Neural progenitor cell (in vitro differentiated cells): ENCODE measurements at regions not wholly inside any gene's neighbourhood (a gene's known extent, or its start where the extent isn't known, plus 50 kb on each side); places are given as distances from the start of the nearest gene placed in this dataset.
"Not testable (repeated sequence)": the region's sequence is repeated elsewhere in the genome, so short reads cannot be mapped to it uniquely, and the experiment has no call there.

Source experiments
- DNase-seq: peaks from one replicate; pipeline ENCODE4 v3.0.0-alpha.2; 2016; ENCODE audit warnings: low spot score
- H2AFZ ChIP-seq: fragments of 200-600 bp; sonication (generic); replicated peaks from 2 replicates; pipeline ENCODE4 v1.6.1; 2016; ENCODE audit warnings: antibody characterized with exemption
- H3F3A ChIP-seq: fragments of 200-600 bp; sonication (generic); 2 replicates; pipeline ENCODE4 v1.6.1; 2016; ENCODE audit warnings: antibody characterized with exemption, low read depth
- H3K27ac ChIP-seq: fragments of 200-600 bp; sonication (generic); 2 replicates; pipeline ENCODE4 v1.5.1; 2016; ENCODE audit warnings: mild to moderate bottlenecking
- H3K27me3 ChIP-seq: fragments of 200-600 bp; sonication (generic); 2 replicates; pipeline ENCODE4 v1.6.1; 2016; ENCODE audit warnings: mild to moderate bottlenecking, moderate library complexity
- H3K36me3 ChIP-seq: fragments of 200-600 bp; sonication (generic); 2 replicates; pipeline ENCODE4 v1.5.1; 2016
- H3K4me1 ChIP-seq: fragments of 200-600 bp; sonication (generic); 2 replicates; pipeline ENCODE4 v1.6.1; 2016; ENCODE audit warnings: mixed run types
- H3K4me2 ChIP-seq: fragments of 200-600 bp; sonication (generic); 2 replicates; pipeline ENCODE4 v1.6.1; 2016
- H3K4me3 ChIP-seq: fragments of 200-600 bp; sonication (generic); 2 replicates; pipeline ENCODE4 v1.5.1; 2016
- H3K79me2 ChIP-seq: fragments of 200-600 bp; sonication (generic); 2 replicates; pipeline ENCODE4 v1.6.1; 2016; ENCODE audit warnings: low read depth
- H3K9ac ChIP-seq: fragments of 200-600 bp; sonication (generic); 2 replicates; pipeline ENCODE4 v1.6.1; 2016
- H3K9me3 ChIP-seq: fragments of 200-600 bp; sonication (generic); 2 replicates; pipeline ENCODE4 v1.5.1; 2016; ENCODE audit warnings: low read depth
- H4K20me1 ChIP-seq: fragments of 200-600 bp; sonication (generic); 2 replicates; pipeline ENCODE4 v1.6.1; 2016; ENCODE audit warnings: low read depth
- H3K27ac Mint-ChIP-seq: 3 replicates; pipeline ENCODE4 v1.8.0; 2021; ENCODE audit warnings: mixed read lengths
- H3K27me3 Mint-ChIP-seq: 2 replicates; pipeline ENCODE4 v1.8.0; 2022; ENCODE audit warnings: low read depth, mild to moderate bottlenecking, inconsistent platforms, moderate library complexity, mixed read lengths; ENCODE audit not compliant: insufficient read depth
- H3K36me3 Mint-ChIP-seq: 3 replicates; pipeline ENCODE4 v1.8.0; 2021; ENCODE audit warnings: mixed read lengths
- H3K4me1 Mint-ChIP-seq: 3 replicates; pipeline ENCODE4 v1.8.0; 2021; ENCODE audit warnings: mixed read lengths
- H3K4me3 Mint-ChIP-seq: 3 replicates; pipeline ENCODE4 v1.8.0; 2021; ENCODE audit warnings: mild to moderate bottlenecking, moderate library complexity, mixed read lengths
- H3K9me3 Mint-ChIP-seq: 3 replicates; pipeline ENCODE4 v1.8.0; 2020; ENCODE audit warnings: mixed read lengths

DNA sequence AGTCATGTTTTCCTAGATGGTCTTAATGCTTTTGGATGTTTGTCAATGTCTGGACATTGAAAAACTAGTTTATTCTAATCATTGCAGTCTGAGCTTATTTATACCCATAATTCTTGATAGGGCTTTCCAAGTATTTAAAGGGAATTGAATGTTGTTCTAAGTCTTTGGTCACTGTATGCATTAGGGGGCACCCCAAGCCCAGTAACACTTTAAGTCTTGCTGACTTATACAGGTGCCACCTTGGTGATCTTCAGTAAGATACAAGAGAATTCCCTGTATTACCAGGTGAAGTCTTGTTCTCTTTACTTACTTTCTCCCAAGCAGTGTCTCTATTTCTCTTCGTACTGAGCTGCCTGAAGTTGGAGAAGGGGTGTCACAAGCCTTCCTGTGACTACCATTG lies 250.1 kb upstream of the OR4C13 start:
- H3K36me3 ChIP-seq, H3K4me3 Mint-ChIP-seq, H3K27me3 Mint-ChIP-seq, H3K4me3 ChIP-seq, H3K4me1 Mint-ChIP-seq, H3K36me3 Mint-ChIP-seq, H4K20me1 ChIP-seq, H3K9ac ChIP-seq, H3K27ac ChIP-seq, H3K27me3 ChIP-seq, H3K4me2 ChIP-seq, H3K4me1 ChIP-seq, H2AFZ ChIP-seq, H3K27ac Mint-ChIP-seq, H3F3A ChIP-seq, DNase-seq, H3K79me2 ChIP-seq: not testable (repeated sequence)
- H3K9me3 ChIP-seq: peaks cover 19% of the 10 kb centered on the region
- H3K9me3 Mint-ChIP-seq: peaks cover 11% of the 10 kb centered on the region

DNA sequence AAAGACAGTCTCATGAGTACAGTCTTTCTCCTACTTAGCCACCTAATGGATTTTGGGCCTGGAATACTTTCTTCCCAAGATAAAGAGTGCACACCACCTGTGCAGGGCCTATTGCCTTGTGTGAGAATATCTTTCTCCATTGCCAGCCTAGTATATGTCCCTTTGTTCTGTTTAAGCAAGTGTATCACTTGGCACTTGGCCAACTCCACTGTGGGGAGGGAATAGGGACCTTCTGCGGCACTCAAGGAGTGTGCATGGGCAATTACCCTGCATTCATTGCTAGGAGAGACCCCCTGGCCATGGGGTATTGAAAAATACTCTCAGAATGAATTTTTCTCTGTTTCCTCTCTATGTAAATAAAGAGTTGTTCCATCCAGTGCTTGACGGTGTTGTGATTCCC lies 201.7 kb upstream of the OR4C13 start:
- not testable (repeated sequence) for H3K4me3 ChIP-seq, H3F3A ChIP-seq, H3K27ac Mint-ChIP-seq, H2AFZ ChIP-seq, H3K4me3 Mint-ChIP-seq, H3K36me3 ChIP-seq, H3K9ac ChIP-seq, H3K27me3 Mint-ChIP-seq, H3K9me3 Mint-ChIP-seq, DNase-seq, H3K4me2 ChIP-seq, H3K79me2 ChIP-seq, H3K4me1 ChIP-seq, H3K27me3 ChIP-seq, H3K36me3 Mint-ChIP-seq, H3K4me1 Mint-ChIP-seq, H3K27ac ChIP-seq, H4K20me1 ChIP-seq
- peaks cover 19% of the 10 kb centered on the region for H3K9me3 ChIP-seq

DNA sequence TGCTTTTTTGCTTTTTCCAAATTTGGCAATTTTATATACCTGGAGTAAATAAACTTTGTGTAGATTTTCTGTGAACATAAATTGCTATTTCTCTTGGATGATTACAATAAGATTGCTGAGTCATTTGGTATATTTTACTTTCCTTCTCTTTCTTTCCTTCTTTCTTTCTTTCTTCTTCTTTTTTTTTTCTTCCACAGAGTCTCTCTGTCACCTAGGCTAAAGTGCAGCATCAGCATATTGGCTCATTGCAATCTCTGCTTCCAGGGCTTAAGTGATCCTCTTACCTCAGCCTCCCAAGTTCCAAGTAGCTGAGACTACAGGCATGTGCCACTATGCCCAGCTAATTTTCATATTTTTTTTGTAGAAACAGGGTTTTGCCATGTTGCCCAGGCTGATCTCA lies 201.2 kb upstream of the OR4C13 start:
- H3K9me3 ChIP-seq: peaks cover 19% of the 10 kb centered on the region
- not testable (repeated sequence) for H3K9me3 Mint-ChIP-seq

DNA sequence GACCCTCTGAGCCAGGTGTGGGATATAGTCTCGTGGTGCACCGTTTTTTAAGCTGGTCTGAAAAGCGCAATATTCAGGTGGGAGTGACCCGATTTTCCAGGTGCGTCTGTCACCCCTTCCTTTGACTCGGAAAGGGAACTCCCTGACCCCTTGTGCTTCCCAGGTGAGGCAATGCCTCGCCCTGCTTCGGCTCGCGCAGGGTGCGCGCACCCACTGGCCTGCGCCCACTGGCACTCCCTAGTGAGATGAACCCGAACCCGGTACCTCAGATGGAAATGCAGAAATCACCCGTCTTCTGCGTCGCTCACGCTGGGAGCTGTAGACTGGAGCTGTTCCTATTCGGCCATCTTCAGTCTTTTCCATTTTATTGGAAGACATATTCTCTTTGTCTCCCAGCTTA lies 171.4 kb upstream of the OR4C13 start:
- not testable (repeated sequence) for H3K36me3 ChIP-seq, H3K4me3 Mint-ChIP-seq, H3K27ac ChIP-seq, H3K4me2 ChIP-seq, H3K9me3 Mint-ChIP-seq, H3K27me3 ChIP-seq, H3K27me3 Mint-ChIP-seq, H3K27ac Mint-ChIP-seq, H3K9ac ChIP-seq, H3K4me1 Mint-ChIP-seq, H3F3A ChIP-seq, H3K79me2 ChIP-seq, H3K36me3 Mint-ChIP-seq, DNase-seq, H2AFZ ChIP-seq, H3K4me1 ChIP-seq, H3K4me3 ChIP-seq, H4K20me1 ChIP-seq
- H3K9me3 ChIP-seq: peaks cover 11% of the 10 kb centered on the region

More for the DNA sequence above, 201.2 kb upstream of the OR4C13 start:
- H3K27ac ChIP-seq, H3K4me3 Mint-ChIP-seq, H3K27me3 ChIP-seq, H4K20me1 ChIP-seq, H3K36me3 Mint-ChIP-seq, H2AFZ ChIP-seq, H3K27me3 Mint-ChIP-seq, H3K4me1 Mint-ChIP-seq, DNase-seq, H3K27ac Mint-ChIP-seq, H3F3A ChIP-seq, H3K4me3 ChIP-seq, H3K79me2 ChIP-seq, H3K4me1 ChIP-seq, H3K4me2 ChIP-seq, H3K36me3 ChIP-seq, H3K9ac ChIP-seq: not testable (repeated sequence)

DNA sequence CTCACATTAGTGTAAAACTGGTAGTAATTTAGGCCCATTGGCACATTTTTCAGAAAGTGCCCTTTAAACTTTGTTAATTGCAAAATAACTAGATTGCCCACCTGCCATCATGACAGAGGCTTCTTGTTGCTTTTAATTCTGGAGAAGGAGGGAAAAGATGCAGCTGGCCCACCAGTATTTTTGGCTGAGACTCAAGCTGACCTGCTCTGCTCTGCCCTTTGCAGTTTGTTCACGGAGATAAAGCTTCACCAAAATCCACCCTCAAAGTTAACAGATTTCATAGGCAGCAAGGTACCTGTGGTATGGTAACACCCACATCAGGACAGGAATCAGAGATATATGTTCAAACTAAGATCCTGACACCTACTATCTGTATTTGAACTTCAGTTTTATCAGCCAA lies 170.2 kb upstream of the OR4C13 start:
- H3K27me3 Mint-ChIP-seq, H3K36me3 ChIP-seq, H3K4me1 ChIP-seq, H3K27ac ChIP-seq, H3K4me2 ChIP-seq, H3K4me3 ChIP-seq, H3K79me2 ChIP-seq, H2AFZ ChIP-seq, H3K4me1 Mint-ChIP-seq, H3K27ac Mint-ChIP-seq, H3F3A ChIP-seq, H3K27me3 ChIP-seq, H4K20me1 ChIP-seq, DNase-seq, H3K9me3 Mint-ChIP-seq, H3K9ac ChIP-seq, H3K4me3 Mint-ChIP-seq, H3K36me3 Mint-ChIP-seq: not testable (repeated sequence)
- peaks cover 17% of the 10 kb centered on the region for H3K9me3 ChIP-seq

DNA sequence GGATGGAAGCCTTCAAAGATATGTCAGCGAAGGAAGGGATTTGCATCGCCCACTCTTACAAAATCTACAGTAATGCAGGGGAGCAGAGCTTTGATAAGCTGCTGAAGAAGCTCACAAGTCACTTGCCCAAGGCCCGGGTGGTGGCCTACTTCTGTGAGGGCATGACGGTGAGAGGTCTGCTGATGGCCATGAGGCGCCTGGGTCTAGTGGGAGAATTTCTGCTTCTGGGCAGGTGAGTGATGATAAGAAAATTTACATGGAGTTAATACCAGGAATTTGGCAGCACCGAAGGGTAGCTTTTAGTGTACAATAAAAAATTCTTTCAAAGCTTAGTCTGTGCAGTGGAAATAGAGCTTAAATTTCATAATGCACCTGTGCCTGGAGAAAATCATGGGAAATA lies 168.3 kb upstream of the OR4C13 start:
- not testable (repeated sequence) for H3F3A ChIP-seq, H3K27ac ChIP-seq, H3K4me3 Mint-ChIP-seq, H3K36me3 ChIP-seq, H3K79me2 ChIP-seq, H3K27ac Mint-ChIP-seq, H3K4me2 ChIP-seq, H3K4me3 ChIP-seq, H2AFZ ChIP-seq, H3K36me3 Mint-ChIP-seq, H4K20me1 ChIP-seq, DNase-seq, H3K4me1 ChIP-seq, H3K27me3 ChIP-seq, H3K4me1 Mint-ChIP-seq, H3K27me3 Mint-ChIP-seq, H3K9ac ChIP-seq, H3K9me3 Mint-ChIP-seq
- H3K9me3 ChIP-seq: peaks cover 17% of the 10 kb centered on the region

DNA sequence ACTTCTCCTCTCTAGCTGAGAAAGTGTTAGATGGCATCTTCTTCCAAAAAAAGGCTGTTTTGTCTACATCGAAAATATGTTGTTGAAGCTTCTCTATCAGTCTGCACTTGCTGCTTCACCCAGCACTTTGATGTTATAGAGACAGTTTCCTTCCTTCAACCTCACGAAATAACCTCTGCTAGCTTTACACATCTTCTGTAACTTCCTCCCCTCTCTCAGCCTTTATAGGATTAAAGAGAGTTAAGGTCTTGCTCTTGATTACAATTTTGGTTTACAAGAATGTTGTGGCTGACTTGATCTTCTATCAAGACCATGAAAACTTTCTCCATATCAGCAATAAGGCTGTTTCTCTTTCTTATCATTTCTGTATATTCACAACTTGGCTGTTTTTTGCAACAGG lies 162.4 kb upstream of the OR4C13 start:
- not testable (repeated sequence) for H3F3A ChIP-seq, H3K4me1 ChIP-seq, H3K27ac ChIP-seq, H2AFZ ChIP-seq, H4K20me1 ChIP-seq, H3K36me3 Mint-ChIP-seq, H3K27me3 Mint-ChIP-seq, H3K4me3 ChIP-seq, H3K36me3 ChIP-seq, H3K27me3 ChIP-seq, H3K4me2 ChIP-seq, H3K27ac Mint-ChIP-seq, DNase-seq, H3K9ac ChIP-seq, H3K4me1 Mint-ChIP-seq, H3K4me3 Mint-ChIP-seq, H3K79me2 ChIP-seq
- H3K9me3 Mint-ChIP-seq: peaks cover 21% of the 10 kb centered on the region
- peaks cover 10% of the 10 kb centered on the region for H3K9me3 ChIP-seq

DNA sequence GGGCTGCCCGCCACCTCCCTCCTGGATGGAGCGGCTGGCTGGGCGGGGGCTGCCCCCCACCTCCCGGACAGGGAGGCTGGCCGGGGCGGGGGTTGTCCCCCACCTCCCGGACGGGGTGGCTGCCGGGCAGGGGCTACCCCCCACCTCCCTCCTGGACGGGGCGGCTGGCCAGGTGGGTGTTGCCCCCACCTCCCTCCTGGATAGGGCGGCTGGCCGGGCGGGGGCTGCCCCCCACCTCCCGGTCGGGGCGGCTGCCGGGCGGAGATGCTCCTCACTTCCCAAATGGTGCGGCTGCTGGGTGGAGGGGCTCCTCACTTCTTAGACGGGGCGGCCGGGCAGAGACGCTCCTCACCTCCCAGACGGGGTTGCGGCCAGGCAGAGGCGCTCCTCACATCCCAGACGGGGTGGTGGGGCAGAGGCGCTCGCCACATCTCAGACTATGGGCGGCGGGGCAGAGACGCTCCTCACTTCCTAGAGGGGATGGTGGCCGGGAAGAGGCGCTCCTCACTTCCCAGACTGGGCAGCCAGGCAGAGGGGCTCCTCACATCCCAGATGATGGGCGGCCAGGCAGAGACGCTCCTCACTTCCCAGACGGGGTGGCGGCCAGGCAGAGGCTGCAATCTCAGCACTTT lies 153.9 kb upstream of the OR4C13 start:
- not testable (repeated sequence) for H3K27me3 ChIP-seq, H3K79me2 ChIP-seq, H3K36me3 ChIP-seq, H3K9me3 Mint-ChIP-seq, H3K4me1 Mint-ChIP-seq, H3K4me2 ChIP-seq, H3K4me1 ChIP-seq, H3K27ac Mint-ChIP-seq, H3K4me3 ChIP-seq, H4K20me1 ChIP-seq, DNase-seq, H3F3A ChIP-seq, H3K9me3 ChIP-seq, H3K9ac ChIP-seq, H3K4me3 Mint-ChIP-seq, H3K27me3 Mint-ChIP-seq, H2AFZ ChIP-seq, H3K27ac ChIP-seq, H3K36me3 Mint-ChIP-seq
